GM21786 (cell line): ENCODE measurements at regions not wholly inside any gene's neighbourhood (a gene's known extent, or its start where the extent isn't known, plus 50 kb on each side); places are given as distances from the start of the nearest gene placed in this dataset.
"Not testable (repeated sequence)": the region's sequence is repeated elsewhere in the genome, so short reads cannot be mapped to it uniquely, and the experiment has no call there.

Source experiments
- ATAC-seq: cut with Tn5 transposase; IDR thresholded peaks from one replicate; pipeline ENCODE4 v1.9.1; 2021; ENCODE audit not compliant: unreplicated experiment

- ATAC-seq, result not testable (repeated sequence)
Measured at GRCh38 chr9:67708109-67708508, 150.6 kb upstream of the ANKRD20A1 start.

GRCh38 chr9:67711429-67711828 is 147.3 kb upstream of the ANKRD20A1 start:
- ATAC-seq, result not testable (repeated sequence)

- not testable (repeated sequence) for ATAC-seq
Measured at GRCh38 chr9:67711931-67712330, 146.8 kb upstream of the ANKRD20A1 start.

- not testable (repeated sequence) for ATAC-seq
Measured at GRCh38 chr9:67712956-67713355, 145.8 kb upstream of the ANKRD20A1 start.

GRCh38 chr9:67717830-67718388 is 140.8 kb upstream of the ANKRD20A1 start:
- ATAC-seq, result not testable (repeated sequence)

GRCh38 chr9:67720491-67720890 is 138.2 kb upstream of the ANKRD20A1 start:
- not testable (repeated sequence) for ATAC-seq

- peak; percentile 66 for ATAC-seq
Measured at GRCh38 chr9:67722460-67723090, 136.2 kb upstream of the ANKRD20A1 start.

GRCh38 chr9:67723185-67723584 is 135.5 kb upstream of the ANKRD20A1 start:
- ATAC-seq, result peak; percentile 49

- ATAC-seq, result not testable (repeated sequence)
Measured at GRCh38 chr9:67724885-67725284, 133.8 kb upstream of the ANKRD20A1 start.

GRCh38 chr9:67726213-67726988 is 132.3 kb upstream of the ANKRD20A1 start:
- peak; percentile 66 for ATAC-seq

- ATAC-seq, result not testable (repeated sequence)
Measured at GRCh38 chr9:67763133-67763532, 95.6 kb upstream of the ANKRD20A1 start.

GRCh38 chr9:67771807-67772206 is 86.9 kb upstream of the ANKRD20A1 start:
- not testable (repeated sequence) for ATAC-seq

GRCh38 chr9:67800170-67800569 is 58.6 kb upstream of the ANKRD20A1 start:
- not testable (repeated sequence) for ATAC-seq
